ENCODE measurements at regions not wholly inside any gene's neighbourhood (a gene's known extent, or its start where the extent isn't known, plus 50 kb on each side); places are given as distances from the start of the nearest gene placed in this dataset.
A peak's percentile ranks its signal among the peaks of the same experiment; 100 is the strongest.
"Not testable (repeated sequence)": the region's sequence is repeated elsewhere in the genome, so short reads cannot be mapped to it uniquely, and the experiment has no call there.

DNA sequence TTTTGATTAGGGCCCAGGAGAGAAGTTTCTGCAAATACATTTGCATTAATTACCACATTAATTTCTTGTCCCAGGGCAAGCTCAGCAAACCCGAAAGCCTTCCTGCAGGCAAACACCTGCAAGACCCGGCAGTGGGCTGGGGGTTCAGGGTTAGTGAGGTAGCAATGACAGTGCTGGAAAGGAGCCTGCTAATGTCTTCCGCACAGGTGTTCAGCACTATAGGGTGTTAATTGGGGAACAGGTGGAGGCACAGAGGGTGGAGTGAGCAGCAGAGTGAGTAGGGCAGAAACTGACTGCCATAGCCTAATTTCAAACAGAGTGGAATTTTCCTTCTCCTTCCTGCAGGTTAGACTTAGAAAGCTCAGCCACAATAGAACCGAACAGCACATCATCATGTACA lies 50.9 kb upstream of the UBASH3B start:
- DNase-seq, result no peak

DNA sequence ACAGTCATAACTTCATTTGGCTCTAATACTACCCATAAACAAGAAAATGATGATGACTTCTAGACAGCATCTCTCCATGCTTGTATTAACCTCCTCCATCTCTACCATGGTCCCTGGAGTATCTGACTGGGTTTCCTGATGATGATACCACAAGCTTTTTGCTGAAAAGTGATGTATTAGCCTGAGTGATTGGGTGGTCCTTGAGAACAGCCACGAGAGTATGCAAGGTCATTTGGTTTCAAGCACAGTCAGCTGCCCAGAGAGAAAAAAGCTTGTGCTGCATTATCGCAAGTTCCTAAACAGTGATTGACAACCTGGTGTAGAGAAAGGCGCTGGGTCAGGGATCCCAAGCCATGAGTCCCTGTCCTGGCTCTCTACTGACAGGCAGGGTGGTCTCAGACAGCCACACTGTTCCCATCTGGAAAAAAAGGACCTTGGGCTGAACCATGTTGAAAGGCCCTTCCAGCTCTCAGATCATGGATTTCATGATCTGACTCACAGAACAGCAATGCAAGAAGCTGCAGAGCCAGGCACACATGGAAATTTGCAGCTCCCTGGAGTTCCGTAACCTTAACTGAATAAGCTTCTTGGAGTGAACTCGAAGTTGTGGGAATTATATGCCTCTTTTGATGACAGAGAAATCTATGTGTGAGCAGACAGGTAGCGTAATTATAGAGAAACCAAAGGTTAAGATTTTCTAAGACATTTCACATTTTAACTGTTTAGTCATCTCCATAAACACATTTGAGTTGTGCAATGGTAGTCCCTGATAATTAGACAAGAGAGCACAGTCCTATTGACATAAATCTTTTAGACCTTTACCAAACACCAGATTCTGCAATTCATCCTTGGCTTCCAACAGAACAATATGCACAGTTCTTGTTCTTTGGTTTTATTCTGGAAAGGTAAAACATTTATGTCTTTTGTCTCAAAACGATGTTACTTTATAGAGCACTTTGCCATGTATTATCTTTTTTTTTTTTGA lies 54.1 kb upstream of the UBASH3B start:
- no peak for DNase-seq

DNA sequence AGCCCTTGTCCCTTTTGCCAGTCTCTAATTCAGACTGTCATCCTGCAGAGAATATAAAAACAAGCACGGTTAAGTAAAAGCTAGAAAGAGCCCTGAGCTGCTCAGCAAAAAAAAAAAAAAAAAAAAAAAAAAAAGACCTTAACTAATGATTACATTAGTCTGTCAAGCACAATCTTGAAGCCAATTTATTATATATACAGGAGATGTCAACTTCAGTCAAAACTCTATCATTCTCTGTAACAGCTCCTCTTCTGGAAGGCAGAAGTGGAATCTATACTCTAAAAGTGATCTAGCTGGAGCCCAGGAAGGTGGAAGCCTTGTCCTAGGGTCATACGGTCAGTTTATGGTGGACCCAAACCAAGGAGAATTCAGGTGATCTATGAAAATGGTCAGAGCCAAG lies 55.2 kb upstream of the UBASH3B start:
- no peak for DNase-seq

DNA sequence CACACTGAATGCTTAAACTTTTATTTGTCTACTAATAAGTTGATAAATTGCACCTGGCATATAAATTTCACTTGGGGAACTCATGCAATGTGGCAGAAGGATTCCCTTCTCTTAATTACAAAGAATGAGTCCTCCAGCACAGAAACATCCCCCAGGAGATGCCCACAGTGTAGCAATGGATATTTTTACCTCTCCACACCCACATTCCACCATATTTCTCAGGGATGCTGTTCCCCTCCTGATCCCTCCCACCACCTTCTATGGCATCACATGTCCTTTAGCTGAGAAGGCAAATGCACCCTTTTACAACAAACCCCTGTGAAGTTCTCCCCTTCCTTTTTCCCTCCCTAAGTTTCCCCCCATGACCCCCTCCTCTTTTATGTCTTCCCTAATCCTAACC lies 56.1 kb upstream of the UBASH3B start:
- DNase-seq, result no peak

DNA sequence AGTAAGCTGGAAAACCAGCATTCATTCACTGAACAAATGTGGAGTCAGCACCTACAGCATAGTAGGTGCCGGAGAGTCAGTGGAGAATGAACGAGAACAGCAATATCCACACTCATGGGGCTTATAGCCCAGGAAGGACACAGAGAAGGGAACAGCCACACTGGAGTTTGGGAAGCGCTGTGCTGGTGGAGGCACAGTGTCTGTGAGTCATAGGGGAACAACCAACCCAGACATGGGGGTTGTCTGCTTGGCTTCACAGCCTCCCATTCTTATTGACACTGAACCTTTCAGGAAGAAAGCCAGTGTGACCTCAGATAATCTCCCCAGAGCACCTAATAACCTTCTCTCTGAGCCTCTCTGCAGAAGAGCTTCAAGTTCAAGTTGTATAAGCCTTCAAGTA lies 56.6 kb upstream of the UBASH3B start:
- no peak for DNase-seq

DNA sequence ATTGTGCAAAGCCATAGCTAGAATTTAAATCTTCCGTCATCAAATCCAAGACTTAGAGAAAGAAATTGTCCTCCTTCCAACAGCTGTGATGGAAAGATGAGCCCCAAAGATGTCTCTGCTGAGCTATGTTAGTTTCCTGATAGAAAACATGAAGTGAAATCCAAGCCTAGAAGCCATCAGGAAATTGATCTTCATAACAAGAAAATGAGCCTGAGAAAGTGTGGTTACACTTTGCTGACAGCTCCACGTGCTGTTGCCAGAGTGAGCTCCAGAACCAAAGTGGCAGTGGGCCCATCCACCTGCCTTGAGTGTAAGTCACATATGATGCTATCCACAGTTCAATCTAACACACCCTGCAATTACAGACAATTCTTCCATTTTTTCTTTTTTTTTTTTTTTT lies 58.0 kb upstream of the UBASH3B start:
- no peak for DNase-seq

DNA sequence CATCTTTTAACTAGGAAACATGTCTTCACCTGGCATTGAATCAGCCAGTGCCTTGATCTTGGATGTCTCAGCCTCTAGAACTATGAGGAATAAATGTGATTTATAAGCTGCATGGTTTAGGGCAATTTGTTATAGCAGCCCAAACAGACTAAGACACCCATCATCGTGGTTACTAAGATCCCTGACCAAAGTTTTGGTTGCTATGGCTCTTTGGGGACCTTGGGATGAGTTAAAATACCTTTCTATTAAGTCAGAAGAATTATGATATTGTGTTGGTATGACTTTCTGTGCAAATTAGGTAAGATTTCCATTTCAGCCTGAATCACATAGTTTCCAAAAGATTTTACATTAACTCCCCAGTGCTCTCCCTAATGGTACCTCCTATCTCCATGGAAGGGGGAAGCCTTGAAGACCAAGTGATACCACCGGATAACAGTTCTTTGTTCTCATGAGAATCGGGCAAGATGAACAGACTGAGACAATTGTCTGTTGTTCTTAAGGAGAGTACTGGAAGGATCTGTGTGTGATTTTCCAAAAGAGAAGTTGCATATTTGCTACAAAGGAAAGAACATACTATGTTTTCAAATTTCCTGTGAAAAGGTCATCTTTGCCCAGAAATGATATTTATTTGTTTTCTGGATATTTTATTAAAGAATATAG lies 60.4 kb upstream of the UBASH3B start:
- no peak for DNase-seq

DNA sequence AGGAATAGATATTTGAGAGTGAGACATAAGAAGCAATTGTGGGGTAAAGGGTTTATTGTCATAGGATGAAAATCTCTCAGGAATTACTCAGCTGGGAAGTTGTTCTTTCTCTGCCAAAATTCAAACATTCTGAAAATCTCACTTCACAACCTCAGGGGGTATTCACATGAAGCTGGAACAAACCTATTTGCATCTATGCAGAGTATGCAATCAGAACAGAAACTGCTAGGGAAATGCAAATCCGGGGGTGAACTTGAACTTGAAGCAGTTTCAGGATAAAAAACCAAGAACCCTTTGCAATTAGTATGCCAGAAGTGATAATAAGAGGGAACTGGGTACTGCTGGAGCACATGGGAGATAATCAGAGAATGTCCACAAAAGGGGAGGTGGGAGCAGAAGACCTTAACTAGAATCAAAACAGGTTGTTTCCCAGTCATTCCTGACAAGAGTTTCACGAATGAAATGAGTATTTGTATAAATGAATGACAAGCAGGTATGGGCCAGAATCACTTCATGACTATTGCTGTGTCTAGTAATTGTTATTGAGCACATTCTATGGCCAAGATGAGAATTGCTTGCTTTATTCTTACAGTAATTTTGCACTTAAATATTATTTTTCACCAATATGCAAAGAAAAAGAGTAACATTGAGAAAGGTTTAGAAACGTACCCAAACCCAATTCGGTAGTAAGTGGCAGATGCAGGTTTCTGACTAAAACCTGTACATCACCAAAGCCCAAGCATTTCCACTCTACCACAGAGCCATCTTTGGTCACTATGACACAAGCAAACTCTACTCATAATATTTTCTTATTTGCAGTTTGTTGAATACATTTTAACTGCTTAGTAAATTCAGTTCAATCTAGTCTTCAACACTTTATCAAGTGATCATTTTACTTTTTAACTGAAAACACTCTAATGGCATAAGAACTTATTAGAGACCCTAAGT lies 61.8 kb upstream of the UBASH3B start:
- DNase-seq, result no peak

DNA sequence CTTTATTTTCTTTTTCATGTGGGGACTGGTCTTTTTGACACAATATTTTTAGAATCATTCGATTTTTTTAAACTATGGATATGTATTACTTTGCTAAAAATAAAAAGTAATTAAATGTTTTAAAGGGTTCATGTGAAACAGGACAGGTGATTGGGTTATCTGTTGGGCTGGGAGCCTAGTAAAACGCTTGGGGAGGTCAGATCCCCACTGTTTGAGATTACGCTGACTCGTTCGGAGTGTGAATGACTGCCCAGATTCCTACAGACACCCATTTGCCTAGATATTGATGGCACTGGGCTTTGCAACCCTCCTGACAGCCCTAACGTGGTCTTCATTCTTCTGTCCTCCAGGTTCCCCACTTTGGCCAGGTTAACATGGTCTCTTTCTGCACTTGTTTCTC lies 62.9 kb upstream of the UBASH3B start:
- DNase-seq, result no peak

DNA sequence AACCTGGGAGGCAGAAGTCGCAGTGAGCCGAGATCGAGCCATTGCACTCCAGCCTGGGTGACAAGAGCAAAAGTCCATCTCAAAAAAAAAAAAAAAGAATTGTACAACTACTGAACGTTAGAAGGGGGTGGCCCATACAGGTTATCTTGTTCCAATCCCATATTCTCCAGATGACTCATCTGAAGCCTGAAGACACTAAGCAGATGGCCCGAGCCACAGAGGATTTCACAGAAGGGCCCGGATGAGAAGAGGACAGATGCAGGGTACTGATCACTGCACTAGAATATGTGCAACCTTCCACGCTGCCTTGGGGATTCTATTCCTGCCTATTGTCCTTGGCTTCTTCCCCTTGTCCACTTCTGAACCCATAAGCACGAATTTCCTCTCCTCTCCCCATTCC lies 70.9 kb upstream of the UBASH3B start:
- DNase-seq, result no peak

DNA sequence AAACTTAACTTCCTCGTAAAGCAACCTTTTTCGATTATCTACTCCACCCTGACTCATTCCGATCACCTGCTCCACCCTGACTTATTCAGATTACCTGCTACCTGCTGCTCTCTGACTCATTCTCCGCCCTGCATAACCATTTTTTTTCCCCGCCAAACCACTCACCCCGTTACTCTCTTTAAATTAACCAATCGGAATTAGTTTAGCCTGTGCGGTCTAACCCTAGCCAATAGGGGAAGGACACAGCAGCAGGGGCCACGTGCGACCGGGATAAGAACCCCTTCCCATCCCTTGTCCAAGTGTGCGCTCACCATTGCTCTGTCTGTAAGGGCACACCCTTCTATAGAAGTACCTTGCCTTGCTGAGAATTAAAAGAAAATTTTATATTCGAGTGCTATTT lies 75.5 kb upstream of the UBASH3B start:
- not testable (repeated sequence) for DNase-seq

DNA sequence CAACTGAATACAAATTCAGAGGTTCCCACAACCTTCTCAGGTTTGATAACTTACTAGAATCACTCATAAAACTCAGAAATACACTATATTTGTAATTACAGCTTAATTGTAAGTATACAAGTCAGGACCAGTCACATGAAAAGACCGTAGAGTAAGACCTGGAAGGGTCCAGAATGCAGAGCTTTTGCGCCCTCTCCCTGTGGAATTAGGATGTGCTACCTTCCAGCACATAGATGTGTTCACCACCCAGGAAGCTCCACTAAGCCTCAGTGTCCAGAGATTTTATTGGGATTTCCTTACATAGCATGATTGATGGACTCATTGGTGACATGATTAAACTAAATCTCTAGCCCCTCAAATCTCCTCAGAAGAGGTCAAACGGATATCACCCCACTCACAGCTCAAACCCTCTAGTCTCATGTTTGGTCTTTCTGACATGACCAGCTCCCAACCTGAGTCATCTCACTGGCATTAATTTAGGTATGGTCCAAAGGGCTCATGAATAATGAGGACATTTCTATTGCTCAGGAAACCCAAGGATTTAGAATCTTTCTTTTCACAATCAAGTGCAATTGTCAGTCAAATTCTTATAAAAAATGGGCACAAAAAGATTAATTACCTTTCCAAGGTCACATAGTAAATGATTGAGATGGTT lies 77.2 kb upstream of the UBASH3B start:
- DNase-seq, result peak; percentile 6

DNA sequence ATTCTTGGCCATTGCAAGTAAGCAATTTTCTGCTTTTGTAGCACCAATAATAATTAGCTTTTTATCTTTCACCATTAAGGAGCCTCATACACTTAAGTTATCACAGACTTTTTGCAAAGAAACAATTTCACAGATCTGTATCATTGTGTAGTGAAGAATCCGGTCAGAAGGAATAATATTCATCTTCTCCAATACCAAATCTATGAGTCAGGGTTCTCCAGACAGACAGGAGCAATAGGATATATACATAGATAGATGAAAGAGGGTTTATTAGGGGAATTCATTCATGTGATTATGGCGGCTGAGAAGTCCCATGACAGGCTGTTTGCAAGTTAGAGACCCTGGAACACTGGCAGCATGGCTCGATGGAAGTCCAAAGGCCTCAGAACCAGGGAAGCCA lies 82.9 kb upstream of the UBASH3B start:
- no peak for DNase-seq

DNA sequence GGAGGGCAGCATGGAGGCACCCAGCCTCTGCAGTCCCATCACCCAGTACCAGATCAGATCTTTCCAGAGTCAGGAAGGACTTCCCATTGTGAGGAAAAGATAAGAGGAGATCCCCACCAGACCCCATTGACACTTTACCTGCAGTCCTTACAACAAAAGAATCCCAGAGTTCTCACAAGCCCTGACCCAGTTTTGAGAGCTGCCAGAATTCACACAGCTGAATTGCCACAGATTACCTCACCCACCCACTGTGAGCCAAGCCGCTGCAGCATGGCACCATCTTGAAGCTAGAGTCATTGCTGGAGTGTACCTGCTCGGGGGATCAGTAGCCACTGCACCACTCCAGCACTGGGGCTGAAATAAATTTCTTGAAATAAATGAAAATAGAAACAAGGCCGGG lies 91.8 kb upstream of the UBASH3B start:
- DNase-seq, result no peak

DNA sequence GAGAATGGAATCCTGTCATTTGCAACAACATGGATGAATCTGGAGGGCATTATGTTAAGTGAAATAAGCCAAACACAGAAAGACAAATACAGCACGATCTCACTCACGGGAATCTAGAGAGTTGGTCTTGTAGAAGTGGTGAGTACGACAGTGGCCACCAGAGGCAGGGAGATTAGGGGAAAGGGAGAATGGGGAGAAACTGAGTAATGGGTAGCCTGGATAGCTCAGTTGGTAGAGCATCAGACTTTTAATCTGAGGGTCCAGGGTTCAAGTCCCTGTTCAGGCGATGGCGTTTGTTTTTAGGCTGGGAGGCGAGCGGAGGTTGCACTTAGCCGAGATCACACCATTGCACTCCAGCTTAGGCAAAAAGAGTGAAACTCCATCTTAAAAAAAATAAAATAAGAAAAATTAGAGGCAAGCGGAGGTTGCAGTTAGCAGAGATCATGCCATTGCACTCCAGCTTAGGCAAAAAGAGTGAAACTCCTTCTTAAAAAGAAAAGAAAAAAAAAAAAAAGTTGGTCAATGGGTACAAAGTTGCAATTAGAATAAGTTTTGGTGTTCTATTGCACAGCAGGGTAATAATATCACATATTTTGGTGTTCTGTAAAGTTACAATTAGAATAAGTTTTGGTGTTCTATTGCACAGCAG lies 95.7 kb upstream of the UBASH3B start:
- no peak for DNase-seq

DNA sequence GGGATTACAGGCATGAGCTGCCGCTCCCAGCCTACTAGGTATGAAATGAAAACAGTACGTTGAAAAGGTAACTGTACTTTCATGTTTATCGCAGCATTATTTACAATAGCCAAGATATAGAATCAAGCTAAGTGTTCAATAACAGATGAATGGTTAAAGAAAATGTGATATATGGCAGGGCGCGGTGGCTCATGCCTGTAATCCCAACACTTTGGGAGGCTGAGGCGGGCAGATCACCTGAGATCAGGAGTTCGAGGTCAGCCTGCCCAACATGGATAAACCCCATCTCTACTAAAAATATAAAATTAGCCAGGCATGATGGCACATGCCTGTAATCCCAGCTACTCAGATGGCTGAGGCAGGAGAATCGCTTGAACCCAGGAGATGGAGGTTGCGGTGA lies 96.3 kb upstream of the UBASH3B start:
- DNase-seq, result not testable (repeated sequence)

DNA sequence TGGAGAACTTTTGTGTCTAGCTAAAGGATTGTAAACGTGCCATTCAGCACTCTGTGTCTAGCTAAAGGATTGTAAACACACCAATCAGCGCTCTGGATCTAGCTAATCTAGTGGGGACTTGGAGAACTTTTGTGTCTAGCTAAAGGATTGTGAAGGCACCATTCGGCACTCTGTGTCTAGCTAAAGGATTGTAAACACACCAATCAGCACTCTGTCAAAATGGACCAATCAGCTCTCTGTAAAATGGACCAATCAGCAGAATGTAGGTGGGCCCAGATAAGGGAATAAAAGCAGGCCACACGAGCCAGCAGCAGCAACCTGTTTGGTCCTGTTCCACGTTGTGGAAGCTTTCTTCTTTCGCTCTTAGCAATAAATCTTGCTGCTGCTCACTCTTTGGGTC lies 98.4 kb upstream of the UBASH3B start:
- DNase-seq, result not testable (repeated sequence)

DNA sequence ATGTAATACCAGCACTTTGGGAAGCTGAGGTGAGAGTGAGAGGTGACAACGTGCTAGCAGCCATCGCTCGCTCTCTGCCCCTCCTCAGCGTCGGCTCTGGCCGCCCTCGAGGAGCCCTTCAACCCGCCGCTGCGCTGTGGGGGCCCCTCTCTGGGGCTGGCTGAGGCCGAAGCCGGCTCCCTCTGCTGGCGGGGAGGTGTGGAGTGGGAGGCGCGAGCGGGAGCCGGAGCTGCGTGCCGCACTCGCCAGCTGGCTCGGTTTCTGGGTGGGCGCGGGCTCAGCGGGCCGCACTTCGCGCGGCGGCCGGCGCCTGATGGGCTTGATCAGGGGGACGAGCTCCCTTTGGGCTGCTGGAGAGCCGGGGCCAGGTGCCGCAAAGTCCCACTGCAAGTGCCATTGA lies 98.9 kb upstream of the UBASH3B start:
- no peak for DNase-seq

DNA sequence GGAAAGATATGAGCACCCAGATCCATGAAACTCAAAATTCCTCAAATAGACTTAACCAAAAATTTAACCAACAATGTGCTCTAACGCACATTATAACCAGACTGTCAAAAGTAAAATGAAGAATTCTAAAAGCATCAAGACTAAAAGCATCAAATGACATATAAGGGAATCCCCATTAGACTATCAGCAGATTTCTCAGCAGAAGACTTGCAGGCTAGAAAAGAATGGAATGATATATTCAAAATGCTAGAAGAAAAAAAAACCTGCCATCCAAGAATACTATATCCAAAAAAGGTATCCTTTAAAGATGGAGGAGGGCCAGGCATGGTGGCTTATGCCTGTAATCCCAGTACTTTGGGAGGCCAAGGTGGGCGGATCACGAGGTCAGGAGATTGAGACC lies 117.5 kb upstream of the UBASH3B start:
- DNase-seq, result no peak

DNA sequence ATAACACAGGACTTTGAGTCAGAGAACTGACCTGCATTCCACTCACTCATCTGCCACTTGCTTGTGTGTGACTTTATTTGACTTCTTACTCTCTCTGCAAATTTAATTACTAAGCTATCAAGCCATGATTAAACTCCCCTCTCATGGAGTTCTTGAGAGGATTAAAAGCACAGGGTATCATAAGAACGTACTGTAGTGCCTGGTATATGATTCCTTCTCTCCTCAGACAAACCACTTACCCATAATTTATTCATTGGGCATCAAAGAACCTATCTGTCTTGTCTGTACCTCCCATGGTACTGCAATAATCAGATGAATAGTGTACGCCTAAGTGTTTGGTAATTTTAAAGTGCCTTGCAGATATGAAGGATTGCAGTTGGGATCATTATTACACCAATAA lies 130.6 kb upstream of the UBASH3B start:
- no peak for DNase-seq

DNA sequence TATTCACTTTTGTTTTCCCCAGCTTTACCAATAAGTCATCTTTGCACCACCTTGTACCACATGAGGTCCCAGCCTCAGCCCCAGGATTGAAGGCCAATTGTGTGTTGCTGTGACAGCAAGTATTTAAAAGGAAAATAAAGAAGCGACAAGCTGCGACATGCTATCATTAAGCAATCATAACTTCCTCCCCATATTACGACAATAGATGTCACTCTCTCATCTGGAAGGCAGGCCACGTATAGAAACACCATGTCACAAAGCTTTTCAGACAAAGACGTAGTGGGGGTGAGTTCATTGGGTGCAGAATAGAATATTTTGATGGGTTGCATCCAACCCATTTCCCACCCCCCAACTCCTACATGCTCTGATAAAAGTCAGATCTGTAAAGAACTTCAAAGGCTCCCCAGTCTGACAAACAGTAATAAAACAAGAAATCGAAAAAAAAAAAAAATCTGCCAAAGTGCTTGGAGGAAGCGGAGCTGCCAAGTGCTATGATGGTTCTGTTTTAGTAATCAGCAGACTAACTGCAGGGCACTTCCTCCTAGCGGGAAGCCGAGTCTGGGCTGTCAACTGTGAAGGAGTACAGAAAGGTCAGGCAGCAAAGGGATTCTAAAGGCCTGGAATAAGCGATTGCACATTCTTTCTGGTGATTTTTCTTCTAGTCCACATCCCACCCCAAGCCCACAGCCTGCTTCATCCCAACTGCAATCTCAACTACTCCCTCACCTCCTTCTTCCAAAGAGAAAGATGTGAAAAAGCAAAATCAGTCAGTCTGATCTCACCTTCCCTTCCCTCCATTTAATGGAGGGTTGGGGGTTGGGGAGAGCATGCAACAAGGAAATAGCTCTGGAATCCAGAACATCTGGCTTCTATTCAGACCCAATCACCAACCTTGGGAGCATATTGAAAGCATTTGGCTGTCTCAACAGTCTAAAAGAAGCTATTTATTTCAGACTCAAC lies 131.4 kb upstream of the UBASH3B start:
- no peak for DNase-seq

Data from NCI-H1092 treated with DMSO at 0.1 percent for 48 hours (cell line).